Neutrophil (primary cell): ENCODE measurements at regions not wholly inside any gene's neighbourhood (a gene's known extent, or its start where the extent isn't known, plus 50 kb on each side); places are given as distances from the start of the nearest gene placed in this dataset.

ENCODE experiments used
- H3K27ac ChIP-seq: fragments of 200-600 bp; sonication (generic); 2 replicates; pipeline ENCODE4 v1.5.1; 2016; ENCODE audit warnings: mild to moderate bottlenecking, moderate library complexity
- H3K27me3 ChIP-seq: fragments of 200-600 bp; sonication (generic); 2 replicates; pipeline ENCODE4 v1.6.0; 2016; ENCODE audit warnings: mild to moderate bottlenecking
- H3K36me3 ChIP-seq: fragments of 200-600 bp; sonication (generic); 2 replicates; pipeline ENCODE4 v1.5.1; 2017
- H3K4me1 ChIP-seq, 2 experiments: fragments of 200-600 bp in 1 of 2; sonication (generic) in 1 of 2; 1 replicate in 1 of 2; 2 replicates in 1 of 2; pipeline versions ENCODE4 v1.5.1 to v1.6.1; 2013 to 2016; ENCODE audit warnings: low read depth in 1 of 2, low read length in 1 of 2, mild to moderate bottlenecking in 1 of 2, moderate library complexity in 1 of 2; ENCODE audit not compliant: control insufficient read depth in 1 of 2, insufficient read depth in 1 of 2
- H3K4me3 ChIP-seq, 2 experiments: fragments of 200-600 bp in 1 of 2; sonication (generic) in 1 of 2; 1 replicate in 1 of 2; 2 replicates in 1 of 2; pipeline ENCODE4 v1.5.1; 2013 to 2016; ENCODE audit warnings: low read depth in 1 of 2, low read length in 1 of 2, mild to moderate bottlenecking in 1 of 2, moderate library complexity in 1 of 2
- H3K9me3 ChIP-seq: fragments of 200-600 bp; sonication (generic); 2 replicates; pipeline ENCODE4 v1.5.1; 2016
- CTCF ChIP-seq: fragments of 200-600 bp; sonication (generic); IDR thresholded peaks from 2 replicates; pipeline ENCODE4 v1.5.1; 2016; ENCODE audit warnings: antibody characterized with exemption

DNA sequence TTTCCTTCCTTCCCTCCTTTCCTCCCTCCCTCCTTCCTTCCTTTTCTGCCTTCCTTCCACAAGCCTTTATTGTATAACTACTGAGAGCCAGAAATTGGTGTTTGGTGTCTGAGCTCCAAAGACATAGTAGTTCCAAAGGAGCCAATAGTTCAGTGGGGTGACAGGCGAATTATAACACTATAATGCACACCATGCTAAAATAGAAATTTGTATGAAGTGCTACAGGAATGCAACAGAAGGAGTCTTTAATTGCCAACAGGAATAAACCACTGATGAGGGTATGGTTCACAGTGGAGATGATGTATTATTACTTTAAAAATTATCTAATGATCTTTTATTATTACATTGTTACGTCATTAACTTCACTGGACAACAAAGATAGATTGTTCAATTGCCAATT lies 158.8 kb upstream of the SP8 start:
- TF ChIP-seq CTCF: no peak

DNA sequence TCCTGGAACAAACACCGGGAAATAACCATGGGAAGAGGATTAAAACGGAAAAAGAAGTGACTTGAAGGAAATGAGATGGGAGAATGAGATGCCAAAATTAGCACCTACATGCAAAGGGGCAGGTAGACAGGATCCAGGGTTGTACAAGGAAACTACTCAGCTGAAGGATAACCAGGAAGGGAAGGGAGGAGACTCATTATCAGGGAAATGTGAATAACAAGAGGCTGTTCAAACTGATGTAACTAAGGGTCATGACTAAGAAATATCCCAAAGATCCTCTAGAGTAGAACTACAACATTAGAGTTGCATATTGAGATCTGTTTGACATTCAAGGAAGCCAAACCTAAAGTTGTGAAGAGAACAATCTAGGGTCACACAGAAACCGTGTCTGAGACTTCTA lies 166.2 kb upstream of the SP8 start:
- H3K27me3 ChIP-seq: no peaks in the 10 kb centered on the region
- no peak overlapping the region for H3K27ac ChIP-seq
- H3K4me3 ChIP-seq: no peak overlapping the region
- H3K36me3 ChIP-seq: no peaks in the 10 kb centered on the region
- no peaks in the 10 kb centered on the region for H3K9me3 ChIP-seq
- H3K4me1 ChIP-seq: no peaks in the 10 kb centered on the region
- TF ChIP-seq CTCF: no peak

More for the DNA sequence above, 158.8 kb upstream of the SP8 start:
- Histone ChIP-seq H3K27me3 (no peaks in the 10 kb centered on the region), H3K36me3 (no peaks in the 10 kb centered on the region), H3K27ac (no peak overlapping the region), H3K4me1 (no peaks in the 10 kb centered on the region), H3K4me3 (no peak overlapping the region), H3K9me3 (no peaks in the 10 kb centered on the region)

- Histone ChIP-seq H3K4me1 (no peaks in the 10 kb centered on the region), H3K36me3 (no peaks in the 10 kb centered on the region), H3K9me3 (no peaks in the 10 kb centered on the region), H3K27ac (no peak overlapping the region), H3K27me3 (no peaks in the 10 kb centered on the region), H3K4me3 (no peak overlapping the region)
- TF ChIP-seq CTCF: no peak
Observed at GRCh38 chr7:20954711-20955619, 168.3 kb upstream of the SP8 start.

DNA sequence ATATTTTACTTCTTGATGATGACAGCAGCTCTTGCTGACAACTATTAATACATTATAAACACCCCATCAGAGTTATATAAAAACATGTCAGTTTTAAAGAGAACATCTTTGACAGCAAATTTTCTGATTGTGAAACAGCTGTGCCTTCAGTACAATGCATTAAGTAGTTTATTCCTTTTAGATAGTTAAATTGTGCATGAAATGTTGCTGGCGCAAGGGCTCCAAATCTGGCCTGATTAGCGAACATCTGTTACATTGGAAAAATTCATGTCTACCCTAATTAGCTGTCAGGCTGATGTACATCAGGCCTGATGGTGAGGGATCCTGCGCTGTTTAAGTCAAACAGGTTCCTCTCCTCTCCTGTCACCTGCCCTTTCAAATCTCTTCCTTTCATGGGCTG lies 171.9 kb upstream of the SP8 start:
- Histone ChIP-seq H3K27me3 (no peaks in the 10 kb centered on the region), H3K27ac (no peak overlapping the region), H3K9me3 (no peaks in the 10 kb centered on the region), H3K36me3 (no peaks in the 10 kb centered on the region), H3K4me1 (peaks cover 0 to 4% of the 10 kb centered on the region in 2 experiments), H3K4me3 (no peak overlapping the region)
- TF ChIP-seq CTCF: no peak

DNA sequence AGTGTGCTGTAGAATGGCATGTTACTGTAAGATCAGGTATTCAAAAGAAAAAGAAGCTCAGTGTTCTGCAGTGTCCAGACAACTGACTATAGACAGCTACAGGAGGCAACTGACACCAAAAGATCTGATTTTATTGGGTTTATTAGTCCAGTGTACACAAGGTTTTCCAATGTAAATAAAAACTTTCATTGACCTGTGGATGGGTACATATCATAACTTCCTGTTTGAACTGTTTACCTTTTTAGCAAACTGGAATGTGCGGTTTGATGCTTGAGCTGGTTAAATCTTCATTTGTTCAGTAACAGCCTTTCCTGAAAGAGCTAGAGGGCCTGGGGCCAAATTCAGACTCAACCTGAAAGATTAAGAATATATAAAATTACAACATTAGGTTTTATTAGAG lies 172.6 kb upstream of the SP8 start:
- no peaks in the 10 kb centered on the region for H3K27me3 ChIP-seq
- TF ChIP-seq CTCF: no peak
- H3K36me3 ChIP-seq: no peaks in the 10 kb centered on the region
- no peaks in the 10 kb centered on the region for H3K9me3 ChIP-seq
- no peak overlapping the region for H3K4me3 ChIP-seq
- no peak overlapping the region for H3K27ac ChIP-seq
- peaks cover 3 to 12% of the 10 kb centered on the region in 2 experiments for H3K4me1 ChIP-seq
